ENCODE measurements at regions not wholly inside any gene's neighbourhood (a gene's known extent, or its start where the extent isn't known, plus 50 kb on each side); places are given as distances from the start of the nearest gene placed in this dataset.

DNA sequence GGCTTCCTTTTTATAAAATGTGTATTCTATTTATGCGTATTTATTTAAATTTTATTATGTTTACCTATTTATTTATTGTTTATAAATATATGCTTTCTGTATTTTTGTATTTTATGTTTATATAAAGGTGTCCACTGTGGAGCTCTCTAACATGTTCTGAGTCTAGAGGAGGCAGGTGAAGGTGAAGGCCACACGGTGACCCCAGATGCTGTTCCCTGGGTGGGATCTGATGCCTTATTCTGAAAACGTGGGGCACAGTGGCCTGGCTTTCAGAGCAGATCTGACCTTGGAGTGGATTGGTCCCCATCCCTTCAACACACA lies 104.7 kb upstream of the SLC7A14 start:
- TF ChIP-seq CTCF (IDR thresholded peaks at IDR 0.05) (no peak), POLR2A (IDR thresholded peaks at IDR 0.05) (no peak)

All from breast epithelium (tissue), 3 donors.